ENCODE measurements at regions not wholly inside any gene's neighbourhood (a gene's known extent, or its start where the extent isn't known, plus 50 kb on each side); places are given as distances from the start of the nearest gene placed in this dataset.
"Not testable (repeated sequence)": the region's sequence is repeated elsewhere in the genome, so short reads cannot be mapped to it uniquely, and the experiment has no call there.

DNA sequence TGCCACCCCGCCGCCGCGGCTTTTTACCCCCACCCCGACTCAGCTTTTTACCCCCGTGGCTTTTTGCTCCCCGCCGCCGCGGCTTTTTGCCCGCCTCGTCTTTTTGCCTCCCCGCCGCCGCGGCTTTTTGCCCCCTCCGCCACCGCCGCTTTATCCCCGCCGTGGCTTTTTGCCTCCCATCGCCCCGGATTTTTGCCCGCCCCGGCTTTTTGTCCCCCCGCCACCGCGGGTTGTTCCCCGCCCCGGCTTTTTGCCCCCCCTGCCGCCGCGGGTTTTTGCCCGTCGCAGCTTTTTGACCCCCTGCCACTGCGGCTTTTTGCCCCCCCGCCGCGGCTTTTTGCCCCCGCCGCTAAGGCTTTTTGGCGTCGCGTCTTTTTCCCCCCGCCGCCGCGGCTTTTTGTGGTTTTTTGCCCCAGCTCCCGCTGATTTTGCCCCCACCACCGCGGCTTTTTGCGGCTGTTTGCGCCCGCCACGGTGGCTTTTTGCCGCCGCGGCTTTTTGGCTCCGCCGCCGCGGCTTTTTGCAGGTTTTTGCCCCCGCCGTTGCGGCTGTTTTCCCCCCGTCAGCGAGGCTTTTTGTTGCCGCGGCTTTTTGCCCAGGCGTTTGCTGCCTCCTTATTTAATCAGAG lies 597.2 kb downstream of the GOLGA6L6 start:
- DNase-seq (ENCODE audit: low read depth in 2 of 2, low spot score in 1 of 2): no peak

DNA sequence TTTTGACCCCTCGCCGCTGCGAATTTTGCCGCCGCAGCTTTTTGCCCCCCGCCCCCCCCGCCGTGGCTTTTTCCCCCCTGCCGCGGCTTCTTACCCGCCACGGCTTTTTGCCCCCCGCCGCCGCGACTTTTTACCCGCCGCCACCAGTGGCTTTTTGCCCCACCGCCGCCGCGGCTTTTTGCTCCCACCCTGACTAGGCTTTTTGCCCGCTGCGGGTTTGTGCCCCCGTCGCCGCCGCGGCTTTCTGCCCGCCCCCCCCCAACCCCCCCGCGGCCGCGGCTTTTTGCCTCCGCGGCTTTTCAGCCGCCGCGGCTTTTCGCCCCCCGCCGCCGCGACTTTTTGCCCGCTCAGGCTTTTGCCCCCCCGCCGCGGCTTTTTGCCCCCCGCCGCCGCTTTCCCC lies 598.1 kb downstream of the GOLGA6L6 start:
- no peak for DNase-seq (ENCODE audit: low read depth in 2 of 2, low spot score in 1 of 2)

DNA sequence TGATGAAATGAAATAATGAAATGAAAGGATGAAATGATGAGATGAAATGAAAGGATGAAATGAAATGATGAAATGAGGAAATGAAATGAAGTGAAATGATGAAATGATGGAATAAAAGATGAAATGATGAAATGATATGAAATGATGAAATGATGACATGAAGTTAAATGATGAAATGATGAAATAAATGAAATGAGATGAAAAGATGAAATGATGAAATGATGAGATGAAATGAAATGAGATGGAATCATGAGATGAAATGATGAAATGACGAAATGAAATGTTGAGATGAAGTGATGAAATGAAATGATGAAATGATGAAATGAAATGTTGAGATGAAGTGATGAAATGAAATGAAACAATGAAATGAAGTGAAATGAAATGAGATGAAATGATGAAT lies 638.3 kb downstream of the GOLGA6L6 start:
- DNase-seq (ENCODE audit: low read depth in 2 of 2, low spot score in 1 of 2): not testable (repeated sequence)

DNA sequence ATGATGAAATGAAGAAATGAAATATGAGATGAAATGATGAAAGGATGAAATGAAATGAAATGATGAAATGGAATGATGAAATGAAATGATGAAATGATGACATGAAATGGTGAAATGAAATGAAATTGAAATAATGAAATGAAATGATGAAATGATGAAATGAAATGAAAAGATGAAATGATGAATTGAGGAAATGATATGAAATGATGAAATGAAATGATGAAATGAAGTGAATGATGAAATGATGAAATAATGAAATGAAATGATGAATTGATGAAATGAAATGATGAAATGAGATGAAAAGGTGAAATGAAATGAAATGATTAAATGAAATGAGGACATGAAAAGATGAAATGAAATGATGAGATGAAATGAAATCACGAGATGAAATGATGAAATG lies 639.2 kb downstream of the GOLGA6L6 start:
- not testable (repeated sequence) for DNase-seq (ENCODE audit: low read depth in 2 of 2, low spot score in 1 of 2)

DNA sequence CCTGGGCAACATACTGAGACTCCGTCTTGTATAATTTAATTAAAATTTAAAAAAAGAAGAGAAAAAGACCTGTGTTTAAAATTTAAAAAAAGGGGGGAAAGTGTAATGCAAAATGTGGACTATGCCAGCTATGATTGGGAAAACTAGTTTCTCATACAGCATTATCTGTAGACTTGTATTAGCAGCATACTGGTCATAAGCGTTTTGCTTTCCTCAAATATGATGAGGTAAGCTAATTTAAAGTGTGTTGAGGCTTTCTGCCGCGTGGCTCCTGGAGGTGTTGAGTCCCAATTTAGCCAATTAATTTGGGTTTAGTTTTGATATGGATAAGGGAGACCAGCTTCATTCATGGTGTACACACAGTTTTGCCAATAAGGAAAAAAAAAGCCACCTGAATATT lies 640.2 kb downstream of the GOLGA6L6 start:
- not testable (repeated sequence) for DNase-seq (ENCODE audit: low read depth in 2 of 2, low spot score in 1 of 2)

DNA sequence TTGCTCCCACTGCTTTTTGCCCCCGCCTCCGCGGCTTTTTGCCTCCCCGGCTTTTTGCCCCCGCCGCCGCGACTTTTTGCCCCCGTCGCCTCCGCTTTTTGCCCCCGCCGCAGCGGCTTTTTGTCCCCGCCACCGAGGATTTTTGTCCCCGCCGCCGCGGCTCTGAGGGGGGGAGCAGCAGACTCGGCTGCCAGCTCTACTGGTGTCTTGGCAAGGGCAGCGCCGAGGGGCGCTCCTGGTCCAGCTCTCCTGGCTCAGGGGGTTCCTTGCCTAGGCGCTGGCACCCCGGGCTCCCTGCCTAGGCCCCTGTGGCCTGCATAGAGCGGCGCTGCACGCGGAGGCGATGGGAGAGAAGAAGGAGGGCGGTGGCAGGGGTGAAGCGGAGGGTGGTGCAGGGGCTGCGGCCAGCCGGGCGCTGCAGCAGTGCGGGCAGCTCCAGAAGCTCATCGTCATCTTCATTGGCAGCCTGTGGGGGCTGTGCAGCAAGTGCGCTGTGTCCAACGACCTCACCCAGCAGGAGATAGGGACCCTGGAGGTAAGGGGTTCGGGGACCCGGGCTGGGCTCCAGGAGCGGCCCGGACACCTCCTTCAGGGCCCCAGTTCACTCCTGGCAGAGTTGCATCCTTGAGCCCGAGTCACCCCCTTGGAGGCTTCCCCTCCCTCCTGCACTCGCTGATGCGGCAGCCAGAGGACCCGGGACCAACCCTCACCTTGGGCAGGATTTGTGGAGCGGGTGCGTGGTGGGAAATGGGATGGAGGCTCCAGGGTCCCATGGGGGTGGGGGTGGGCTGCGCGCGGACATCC lies 642.4 kb downstream of the GOLGA6L6 start:
- no peak for DNase-seq (ENCODE audit: low read depth in 2 of 2, low spot score in 1 of 2)

DNA sequence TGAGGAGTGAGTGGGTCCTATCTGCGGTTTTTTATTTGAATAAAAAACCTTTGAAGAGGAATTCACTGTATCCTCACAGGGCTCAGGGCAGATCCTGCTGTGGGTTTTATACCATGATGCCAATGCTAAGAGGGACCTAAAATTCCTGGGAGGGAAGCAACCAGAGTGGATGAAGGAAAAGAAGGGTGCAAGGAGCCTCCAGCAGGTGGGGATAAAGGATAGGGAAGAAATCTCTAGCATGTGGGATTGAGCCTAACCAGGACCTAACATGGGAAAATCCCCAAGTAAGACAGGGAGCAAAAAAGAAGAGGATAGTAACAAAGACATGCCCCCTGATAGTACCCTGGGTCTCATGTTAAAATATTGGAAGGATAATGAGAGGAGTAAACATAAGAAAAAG lies 652.8 kb downstream of the GOLGA6L6 start:
- not testable (repeated sequence) for DNase-seq (ENCODE audit: low read depth in 2 of 2, low spot score in 1 of 2)

DNA sequence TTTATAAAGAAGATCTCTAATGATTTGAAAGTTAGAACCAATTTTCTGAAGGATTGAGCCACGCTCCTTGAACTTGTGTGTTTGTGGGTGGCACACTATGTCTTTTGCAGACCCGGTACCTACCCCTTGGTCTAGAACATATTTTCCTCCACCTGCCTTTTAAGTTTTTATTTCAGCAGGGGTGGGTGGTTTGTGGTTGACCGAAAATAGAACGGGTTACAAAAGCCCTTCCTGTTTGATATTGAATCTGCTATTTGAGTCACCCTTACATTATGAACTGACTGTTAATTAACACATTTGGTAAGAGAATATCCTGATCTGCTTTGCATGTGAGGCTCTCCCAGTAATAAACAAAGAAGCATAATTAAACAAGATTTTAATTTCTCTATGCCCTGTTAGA lies 697.5 kb downstream of the GOLGA6L6 start:
- DNase-seq (ENCODE audit: low read depth in 2 of 2, low spot score in 1 of 2): not testable (repeated sequence)
